Brain microvascular endothelial cell (primary cell): ENCODE measurements at regions not wholly inside any gene's neighbourhood (a gene's known extent, or its start where the extent isn't known, plus 50 kb on each side); places are given as distances from the start of the nearest gene placed in this dataset.
"Not testable (repeated sequence)": the region's sequence is repeated elsewhere in the genome, so short reads cannot be mapped to it uniquely, and the experiment has no call there.

ENCODE experiments used
- DNase-seq: peaks from one replicate; pipeline ENCODE4 v3.0.0-alpha.2; 2020
- H3K27ac ChIP-seq: fragments of 250-450 bp; sonication (Bioruptor Pico); 2 replicates; pipeline ENCODE4 v1.5.1; 2020; ENCODE audit warnings: mild to moderate bottlenecking, moderate library complexity
- H3K27me3 ChIP-seq: fragments of 250-450 bp; sonication (Bioruptor Pico); replicated peaks from 2 replicates; pipeline ENCODE4 v1.5.1; 2020; ENCODE audit warnings: mild to moderate bottlenecking
- H3K36me3 ChIP-seq: fragments of 250-450 bp; sonication (Bioruptor Pico); replicated peaks from 2 replicates; pipeline ENCODE4 v1.5.1; 2020; ENCODE audit warnings: mild to moderate bottlenecking
- H3K4me3 ChIP-seq: 2 replicates; pipeline ENCODE4 v1.5.1; 2011; ENCODE audit warnings: low read depth, mild to moderate bottlenecking, control low read depth, low read length, moderate library complexity
- CTCF ChIP-seq: IDR thresholded peaks from 2 replicates; pipeline ENCODE4 v1.5.1; 2011; ENCODE audit warnings: low read depth, mild to moderate bottlenecking, moderate library complexity, low read length, control low read depth, inconsistent platforms; ENCODE audit errors: missing control alignments
- in situ Hi-C: cut with HindIII; loops from 2 replicates; pipeline ENCODE4 v1.10.0; 2017; ENCODE audit warnings: low sequenced_read_pairs, low pct_ligation_motif_present

- Histone ChIP-seq H3K36me3 (no peaks in the 10 kb centered on the region), H3K27ac (no peak overlapping the region), H3K27me3 (no peaks in the 10 kb centered on the region), H3K4me3 (no peak overlapping the region)
- TF ChIP-seq CTCF: no peak
- no peak for DNase-seq
- in situ Hi-C loops: no loop called here
These were observed 67.9 kb upstream of the SLC35C1 start for GRCh38 chr11:45737056-45737455.

GRCh38 chr11:45736424-45736823 lies 68.5 kb upstream of the SLC35C1 start:
- Histone ChIP-seq H3K27me3 (no peaks in the 10 kb centered on the region), H3K36me3 (no peaks in the 10 kb centered on the region), H3K27ac (no peak overlapping the region), H3K4me3 (no peak overlapping the region)
- in situ Hi-C loops: no loop called here
- no peak for DNase-seq
- TF ChIP-seq CTCF: no peak

GRCh38 chr11:45733176-45733575 lies 67.8 kb upstream of the CHST1 start:
- no peaks in the 10 kb centered on the region for H3K27me3 ChIP-seq
- no peak overlapping the region for H3K4me3 ChIP-seq
- H3K27ac ChIP-seq: no peak overlapping the region
- TF ChIP-seq CTCF: no peak
- no peaks in the 10 kb centered on the region for H3K36me3 ChIP-seq
- in situ Hi-C loops: no loop called here
- no peak for DNase-seq

- in situ Hi-C loops: no loop called here
- Histone ChIP-seq H3K4me3 (no peak overlapping the region), H3K27me3 (no peaks in the 10 kb centered on the region), H3K36me3 (no peaks in the 10 kb centered on the region), H3K27ac (no peak overlapping the region)
- DNase-seq: no peak
- TF ChIP-seq CTCF: no peak
These were observed 66.9 kb upstream of the CHST1 start for GRCh38 chr11:45732343-45732742.

- in situ Hi-C loops, H3K36me3 ChIP-seq, DNase-seq, H3K27ac ChIP-seq, H3K4me3 ChIP-seq, H3K27me3 ChIP-seq: not testable (repeated sequence)
These were observed 65.7 kb upstream of the CHST1 start for GRCh38 chr11:45731171-45731570.

GRCh38 chr11:45730014-45730413 lies 64.6 kb upstream of the CHST1 start:
- in situ Hi-C loops: no loop called here
- Histone ChIP-seq H3K36me3 (no peaks in the 10 kb centered on the region), H3K4me3 (no peak overlapping the region), H3K27ac (no peak overlapping the region), H3K27me3 (no peaks in the 10 kb centered on the region)
- TF ChIP-seq CTCF: no peak
- no peak for DNase-seq
